ENCODE measurements at regions not wholly inside any gene's neighbourhood (a gene's known extent, or its start where the extent isn't known, plus 50 kb on each side); places are given as distances from the start of the nearest gene placed in this dataset.

GRCh38 chr3:6018456-6018855, 830.9 kb downstream of the EDEM1 start:
- no peak for TF ChIP-seq CTCF (IDR thresholded peaks at IDR 0.05)

DNA sequence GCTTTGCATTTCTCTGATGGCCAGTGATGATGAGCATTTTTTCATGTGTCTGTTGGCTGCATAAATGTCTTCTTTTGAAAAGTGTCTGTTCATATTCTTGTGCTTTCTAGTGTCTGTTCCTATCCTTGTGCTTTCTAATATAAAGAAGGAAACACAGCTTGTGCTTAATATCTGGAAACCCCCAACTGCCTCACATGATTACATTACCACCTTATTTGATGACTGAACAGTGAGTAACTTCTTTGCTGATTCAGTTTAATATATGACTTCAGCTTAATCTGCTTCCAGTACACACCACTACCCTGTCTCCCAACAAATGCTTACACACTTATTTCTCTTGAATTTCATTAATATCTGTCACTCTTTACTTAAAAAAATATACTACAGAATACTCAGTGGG, 835.1 kb downstream of the EDEM1 start:
- no peak for TF ChIP-seq CTCF (IDR thresholded peaks at IDR 0.05)

DNA sequence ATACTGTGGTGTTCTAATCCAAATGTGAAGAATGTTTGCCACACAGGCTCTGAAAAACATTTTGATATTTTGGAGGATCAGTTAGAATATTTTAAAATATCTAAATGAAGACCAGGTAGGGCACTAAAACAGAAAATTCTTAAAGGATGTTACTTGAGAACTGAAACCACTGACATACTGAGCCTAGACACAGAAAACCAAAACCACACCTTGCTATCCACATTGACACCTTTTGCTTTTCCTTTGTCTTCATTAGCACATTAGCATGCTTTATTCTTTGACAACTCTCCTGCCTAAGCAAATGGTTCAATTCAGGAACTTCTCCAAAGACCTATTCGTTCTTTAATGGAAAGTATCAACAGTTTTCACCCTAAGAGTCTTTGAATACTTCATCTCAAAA, 835.9 kb upstream of the GRM7 start:
- no peak for TF ChIP-seq CTCF (IDR thresholded peaks at IDR 0.05)

DNA sequence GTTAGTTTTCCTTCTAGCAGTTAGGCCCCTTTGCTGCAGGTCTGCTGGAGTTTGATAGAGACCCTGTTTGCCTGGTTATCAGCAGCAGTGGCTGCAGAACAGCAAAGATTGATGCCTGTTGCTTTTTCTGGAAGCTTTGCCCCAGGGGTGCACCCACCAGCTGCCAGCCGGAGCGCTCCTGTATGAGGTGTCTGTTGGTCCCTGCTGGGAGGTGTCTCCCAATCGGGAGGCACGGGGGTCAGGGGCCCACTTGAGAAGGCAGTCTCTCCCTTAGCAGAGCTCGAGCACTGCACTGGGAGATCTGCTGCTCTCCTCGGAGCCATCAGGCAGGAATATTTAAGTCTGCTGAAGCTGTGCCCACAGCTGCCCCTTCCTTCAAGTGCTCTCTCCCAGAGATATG, 825.3 kb upstream of the GRM7 start:
- TF ChIP-seq CTCF (IDR thresholded peaks at IDR 0.05): no peak

DNA sequence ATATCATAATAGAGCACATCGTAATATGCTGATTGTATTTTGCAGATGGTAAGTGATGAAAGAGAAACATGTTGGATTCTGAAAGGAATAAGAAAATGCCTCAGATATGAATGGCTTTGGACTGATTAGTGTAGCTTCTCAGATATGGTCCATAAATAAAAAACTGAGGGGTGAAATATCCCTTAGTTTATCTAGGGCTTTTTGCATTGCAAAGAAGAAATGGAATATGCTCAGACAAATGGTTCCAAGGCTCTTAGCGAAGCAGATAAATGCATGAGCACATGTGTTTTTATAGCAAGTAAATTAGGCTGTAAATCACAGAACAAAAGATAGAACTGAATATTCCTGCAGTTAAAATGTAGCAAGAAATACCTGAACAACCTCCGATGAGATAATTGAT, 820.9 kb upstream of the GRM7 start:
- TF ChIP-seq CTCF (IDR thresholded peaks at IDR 0.05): no peak

DNA sequence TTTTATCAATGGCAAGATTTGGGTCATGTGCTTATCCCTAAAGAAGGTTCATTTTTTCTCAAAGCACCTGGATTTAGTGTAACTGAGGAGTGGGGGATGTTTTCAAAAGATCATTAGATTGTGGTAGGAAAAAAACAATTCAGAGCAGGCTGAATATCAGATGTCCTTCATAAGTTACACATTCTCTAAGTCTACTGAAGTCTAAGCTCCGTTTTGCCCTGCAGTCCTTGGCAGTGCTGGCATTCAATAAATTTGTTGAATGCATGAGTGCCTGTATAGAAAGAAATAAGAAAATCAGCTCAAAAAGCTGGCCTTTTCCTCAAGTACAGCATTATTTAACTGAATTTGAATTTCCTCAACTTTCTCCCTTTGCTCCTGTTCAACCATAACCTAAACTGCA, 819.0 kb upstream of the GRM7 start:
- TF ChIP-seq CTCF (IDR thresholded peaks at IDR 0.05): no peak

DNA sequence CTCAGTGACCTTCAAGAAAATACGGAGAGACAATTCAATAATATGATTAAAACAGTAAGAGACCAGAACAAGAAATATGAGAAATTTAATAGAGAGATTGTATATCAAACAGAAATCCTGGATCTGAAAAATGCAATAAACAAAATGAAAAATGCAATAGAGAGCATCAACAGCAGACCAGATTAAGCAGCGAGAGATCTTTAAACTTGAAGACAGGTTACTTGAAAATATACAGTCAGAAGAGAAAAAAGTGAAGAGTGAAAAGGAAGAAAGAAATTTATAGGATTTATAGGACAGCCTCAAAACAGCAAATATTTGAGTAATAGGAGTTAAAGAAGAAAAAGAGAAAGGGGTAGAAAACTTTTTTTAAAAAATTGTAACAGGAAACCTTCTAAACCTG, 813.9 kb upstream of the GRM7 start:
- no peak for TF ChIP-seq CTCF (IDR thresholded peaks at IDR 0.05)

DNA sequence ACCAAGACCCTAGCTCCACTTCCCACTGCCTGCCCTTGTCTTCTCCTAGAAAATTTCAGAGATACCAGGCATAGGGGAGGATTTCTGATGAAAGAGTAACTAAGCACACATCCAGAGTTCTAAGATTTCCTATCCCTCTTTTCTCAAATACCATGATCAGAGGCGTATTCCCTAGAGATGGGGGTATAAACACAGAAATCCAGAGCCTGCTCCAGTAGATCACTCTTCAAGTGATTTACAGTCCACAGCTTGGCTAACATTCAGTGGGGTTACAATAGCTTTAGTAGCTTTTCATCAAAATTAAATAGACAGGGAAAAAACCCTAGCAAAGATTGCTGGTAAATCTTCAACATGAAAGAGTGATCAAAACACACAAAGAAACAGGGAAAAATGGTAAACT, 800.7 kb upstream of the GRM7 start:
- no peak for TF ChIP-seq CTCF (IDR thresholded peaks at IDR 0.05)
